Activated effector memory CD4-positive, alpha-beta T cell treated with anti-CD3 and anti-CD28 coated beads, Interleukin-2, amount 50 U/mL, for 16 hours (primary cell): ENCODE measurements at regions not wholly inside any gene's neighbourhood (a gene's known extent, or its start where the extent isn't known, plus 50 kb on each side); places are given as distances from the start of the nearest gene placed in this dataset.

Experiments
- DNase-seq: peaks from one replicate; pipeline ENCODE4 v3.0.0-alpha.2; 2020

DNA sequence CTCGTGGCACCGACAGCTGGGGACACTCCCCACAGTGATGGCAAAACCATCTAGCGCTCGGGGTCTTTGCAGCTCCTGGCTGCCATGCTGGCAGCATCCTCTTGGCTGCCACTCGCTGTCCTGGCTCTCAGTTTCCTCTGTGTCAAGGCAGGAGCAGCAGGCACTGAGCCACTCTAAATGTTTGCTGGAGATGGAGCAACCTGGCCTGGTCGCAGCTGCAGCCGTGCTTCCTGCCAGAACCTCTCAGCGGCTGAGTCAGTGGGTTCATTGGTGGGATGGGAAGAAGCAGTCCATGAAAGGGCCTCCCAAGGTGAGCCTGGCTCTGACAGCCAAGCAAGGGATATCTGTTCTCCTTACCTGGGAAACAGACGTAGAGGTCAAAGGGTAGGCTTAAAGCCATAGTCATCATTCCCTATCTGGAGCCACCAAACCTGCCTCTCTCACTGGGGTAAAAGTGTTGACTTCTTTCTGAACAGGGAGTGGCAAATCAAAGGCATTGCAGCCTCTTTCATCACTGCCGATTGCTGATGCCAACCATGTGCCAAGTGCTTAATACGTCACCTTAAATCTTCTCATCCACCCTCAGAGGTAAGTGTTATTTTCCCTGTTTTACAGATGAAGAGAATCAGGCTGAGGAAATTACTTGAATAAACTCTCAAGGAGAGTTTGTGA is 304.8 kb upstream of the ZNF462 start:
- no peak for DNase-seq

DNA sequence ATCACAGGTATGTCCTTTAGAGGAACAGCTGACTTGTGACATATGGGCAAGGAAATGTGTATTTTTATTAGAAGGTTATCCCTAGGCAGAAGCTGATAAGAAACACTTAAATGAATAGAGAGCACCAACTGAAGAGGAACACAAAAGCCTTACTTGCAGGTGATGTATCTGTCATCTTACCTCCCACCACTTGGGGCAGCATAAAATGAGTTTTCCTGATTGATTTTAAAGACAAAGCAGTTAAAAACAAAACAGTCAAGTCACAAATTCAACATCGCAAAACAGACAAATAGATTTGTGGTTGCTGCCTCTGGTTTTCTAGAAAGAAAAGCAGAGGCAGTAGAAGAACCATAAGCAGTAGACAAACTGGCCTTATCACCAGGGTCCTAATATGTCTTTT is 302.4 kb upstream of the ZNF462 start:
- no peak for DNase-seq

DNA sequence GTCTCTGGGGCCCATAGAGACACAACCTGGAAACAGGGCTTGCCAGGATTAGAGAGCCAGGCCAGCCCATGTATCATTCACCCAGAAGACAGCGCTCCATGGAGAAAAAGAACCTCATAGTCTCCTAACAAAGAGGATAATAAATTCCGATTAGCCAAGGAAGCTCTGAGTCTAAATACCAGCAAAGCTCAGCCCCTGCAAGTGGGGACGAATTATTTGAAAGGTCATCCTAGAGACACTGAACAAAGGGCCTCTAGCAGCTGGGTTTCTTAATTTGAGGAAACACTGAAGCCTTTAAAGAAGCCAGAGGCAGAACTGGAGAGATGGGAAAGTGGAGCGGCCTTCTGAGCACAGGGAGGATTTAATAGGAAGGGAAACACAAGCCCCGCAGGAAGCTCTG is 287.1 kb upstream of the ZNF462 start:
- no peak for DNase-seq

DNA sequence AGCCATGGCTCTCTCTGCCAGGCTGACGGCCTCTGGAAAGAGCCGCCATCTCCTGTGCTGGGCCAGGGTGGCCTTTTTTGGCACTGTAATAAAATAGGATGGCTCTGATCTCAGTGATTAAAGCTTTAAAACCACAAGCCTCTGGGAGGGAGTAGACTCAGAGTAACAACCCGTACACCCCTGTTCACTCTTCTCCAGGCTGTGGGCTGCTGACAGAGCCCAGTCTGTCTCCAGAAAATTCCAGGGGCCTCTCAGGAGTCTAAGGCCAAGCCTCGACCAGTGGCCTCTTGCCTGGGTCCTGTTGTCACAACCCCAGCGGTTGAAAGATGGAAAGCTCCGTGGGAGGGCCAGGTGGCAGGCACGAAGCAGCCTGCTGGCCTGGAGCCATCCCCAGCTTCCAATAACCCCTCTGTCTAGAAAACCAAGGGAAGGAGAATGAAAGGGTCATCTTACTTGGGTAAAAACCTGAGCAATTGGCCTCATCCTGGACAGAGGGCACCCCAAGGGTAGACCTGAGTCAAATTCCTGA is 286.7 kb upstream of the ZNF462 start:
- no peak for DNase-seq

DNA sequence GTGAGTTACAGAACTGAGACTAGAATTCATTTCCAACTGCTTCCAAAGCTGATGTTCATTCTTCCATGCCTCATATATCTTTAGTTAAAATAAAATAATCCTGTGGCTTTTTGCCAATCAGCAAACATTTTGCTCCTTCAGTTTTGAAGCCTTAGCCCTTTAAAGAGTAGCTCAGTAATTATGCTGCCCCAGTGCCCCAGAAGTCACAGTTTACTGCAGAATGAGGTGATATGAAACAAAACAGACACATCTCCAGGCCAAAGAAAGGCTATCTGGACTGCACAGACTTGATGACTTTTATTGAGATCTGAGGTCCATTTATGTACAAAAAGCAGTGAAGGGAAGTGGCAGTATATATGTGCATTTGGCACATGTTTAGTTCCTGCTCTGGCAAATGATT is 285.8 kb upstream of the ZNF462 start:
- no peak for DNase-seq

GRCh38 chr9:106580546-106580945 is 282.4 kb upstream of the ZNF462 start:
- DNase-seq = no peak

- no peak for DNase-seq
These were observed 281.0 kb upstream of the ZNF462 start for GRCh38 chr9:106581973-106582372.

DNA sequence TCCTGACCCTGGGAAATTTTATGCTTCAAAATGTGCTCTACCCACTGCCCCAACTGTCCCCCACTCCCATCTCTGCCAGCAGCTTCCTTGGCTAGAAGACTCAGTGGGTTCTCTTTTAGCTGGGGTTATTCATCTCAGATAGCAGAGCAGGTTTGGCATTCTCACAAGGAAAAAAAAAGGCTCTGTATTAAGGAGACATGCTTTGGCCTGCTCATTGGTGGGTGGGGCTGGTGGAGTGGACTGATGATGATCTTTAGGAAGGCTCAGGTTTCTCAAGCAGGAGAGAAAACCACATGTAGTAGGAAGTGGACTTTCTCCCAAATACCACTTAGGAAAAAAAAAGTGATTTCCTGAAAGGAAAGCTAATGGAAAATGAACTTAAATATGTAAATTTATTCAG is 279.2 kb upstream of the ZNF462 start:
- no peak for DNase-seq

DNA sequence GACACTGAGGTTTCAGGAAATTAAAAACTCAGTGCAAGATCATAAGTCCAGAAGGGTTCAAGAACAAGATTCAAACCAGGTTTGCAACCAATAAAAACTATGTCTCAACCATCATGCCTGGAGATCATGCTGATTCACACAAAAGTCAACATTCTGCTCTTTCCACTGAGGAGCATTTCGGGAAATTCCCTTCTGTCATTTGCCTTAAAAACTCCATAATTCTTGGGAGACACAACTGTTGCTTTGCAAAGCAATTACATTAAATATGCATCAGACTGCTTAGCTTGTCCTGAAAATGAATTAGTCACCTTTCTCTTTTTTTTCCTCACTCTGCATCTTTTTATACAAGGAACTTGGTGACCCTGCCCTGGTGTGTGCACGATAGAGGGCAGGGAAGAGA is 275.9 kb upstream of the ZNF462 start:
- no peak for DNase-seq

GRCh38 chr9:106588626-106589025 is 274.3 kb upstream of the ZNF462 start:
- no peak for DNase-seq

- DNase-seq = no peak
These were observed 272.0 kb upstream of the ZNF462 start for GRCh38 chr9:106590759-106591505.

- no peak for DNase-seq
These were observed 269.8 kb upstream of the ZNF462 start for GRCh38 chr9:106593201-106593600.

GRCh38 chr9:106596984-106597383 is 266.0 kb upstream of the ZNF462 start:
- no peak for DNase-seq

DNA sequence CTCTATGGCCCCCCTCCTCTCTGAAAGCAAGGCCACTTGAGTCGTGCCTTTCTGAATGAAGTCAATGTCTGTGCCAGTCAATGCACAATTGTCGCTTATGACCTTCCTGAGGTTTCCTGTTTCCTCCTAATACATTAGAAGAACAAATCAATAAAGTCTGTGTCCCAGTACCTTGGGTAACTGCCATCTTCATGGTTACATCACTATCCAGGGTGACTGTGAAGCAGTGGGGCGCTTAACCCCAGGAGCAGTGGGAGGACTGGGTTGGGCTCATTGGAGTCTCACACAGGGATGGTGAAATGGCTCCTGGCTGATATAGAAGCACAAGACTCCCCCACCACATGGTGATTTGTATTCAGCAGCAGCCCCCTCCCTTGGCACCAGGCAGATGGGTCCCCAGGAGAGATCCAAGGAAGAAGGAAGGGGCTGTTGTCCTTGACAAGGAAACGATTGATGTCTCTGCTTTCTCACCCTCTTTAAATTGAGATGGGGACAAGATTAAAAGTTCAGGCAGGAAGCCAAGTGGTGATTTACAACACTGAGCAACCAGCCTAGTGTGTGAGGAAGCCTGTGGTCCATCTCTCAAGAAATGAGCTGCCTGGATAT is 261.9 kb upstream of the ZNF462 start:
- no peak for DNase-seq

DNA sequence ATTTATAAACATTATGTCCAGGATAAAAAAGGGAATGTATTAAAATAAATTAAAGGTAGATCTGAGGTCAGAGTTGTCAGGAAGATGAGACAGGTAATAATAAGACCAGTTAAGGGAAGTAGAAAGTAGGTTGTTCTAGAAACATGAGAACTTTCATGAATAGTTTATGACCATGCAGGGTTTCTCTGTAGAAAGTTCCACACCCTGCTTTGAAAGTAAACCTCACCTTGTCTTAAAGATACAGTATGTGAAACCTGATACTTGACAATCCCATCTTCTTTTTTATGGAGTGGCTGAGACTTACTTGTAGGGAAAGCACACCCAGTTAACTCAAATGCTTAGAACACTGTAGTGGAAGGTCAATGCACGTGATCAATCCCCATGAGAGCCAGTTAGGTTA is 260.6 kb upstream of the ZNF462 start:
- no peak for DNase-seq

GRCh38 chr9:106613250-106613737 is 249.7 kb upstream of the ZNF462 start:
- DNase-seq = no peak

DNA sequence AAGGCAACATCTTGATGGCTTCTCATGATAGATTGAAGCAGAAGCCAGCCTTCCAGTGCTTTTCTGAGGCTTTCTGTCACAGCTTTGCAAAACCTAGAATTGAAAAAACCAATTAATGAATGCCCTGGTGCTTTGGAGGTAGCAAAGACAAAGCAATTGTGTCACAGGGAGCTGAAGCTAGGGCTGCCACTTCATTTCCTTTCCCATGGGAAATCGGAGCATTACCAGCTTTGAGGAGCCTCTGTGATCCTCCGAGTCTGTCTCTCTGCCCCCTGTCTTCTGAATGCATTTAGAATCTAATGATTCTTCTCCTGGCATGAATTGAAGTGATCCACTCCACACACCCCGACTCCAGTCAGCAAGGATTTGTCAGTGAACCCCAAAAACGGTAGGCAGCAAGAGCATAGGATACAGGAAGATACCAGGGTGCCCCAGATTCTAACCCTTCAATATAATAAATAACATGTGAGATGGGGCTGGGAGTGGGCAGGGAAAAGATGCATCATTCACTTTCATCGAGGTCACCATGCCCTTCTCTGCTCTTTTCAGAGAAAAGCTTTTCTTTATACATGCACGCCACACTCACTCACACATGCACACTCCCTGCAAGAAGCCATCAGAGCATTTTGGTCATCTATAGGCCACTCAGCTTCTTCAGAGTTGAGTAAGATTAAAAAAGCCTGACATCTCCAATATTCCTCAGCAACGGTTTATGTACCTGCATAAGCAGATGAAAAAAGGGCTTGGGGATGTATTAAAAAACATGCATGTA is 247.7 kb upstream of the ZNF462 start:
- DNase-seq = no peak

DNA sequence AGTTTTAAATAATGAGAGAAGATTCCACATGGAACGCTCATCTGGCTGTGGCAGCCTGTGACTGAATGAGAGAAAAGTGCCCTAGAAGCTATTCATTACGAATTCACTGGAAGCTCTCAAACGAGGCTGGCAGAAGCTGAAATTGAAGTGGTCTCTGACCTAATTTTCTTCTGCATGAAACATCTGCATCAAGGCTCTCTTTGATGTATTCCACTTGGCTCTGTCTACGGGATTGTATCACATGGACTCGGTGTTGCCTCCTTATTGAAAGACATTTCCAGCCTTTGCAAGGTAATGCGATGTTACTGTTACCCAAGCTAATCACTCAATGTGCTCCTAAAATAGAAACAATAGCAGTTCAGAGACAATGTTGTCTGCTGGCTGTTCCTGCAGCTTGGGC is 246.9 kb upstream of the ZNF462 start:
- no peak for DNase-seq

DNA sequence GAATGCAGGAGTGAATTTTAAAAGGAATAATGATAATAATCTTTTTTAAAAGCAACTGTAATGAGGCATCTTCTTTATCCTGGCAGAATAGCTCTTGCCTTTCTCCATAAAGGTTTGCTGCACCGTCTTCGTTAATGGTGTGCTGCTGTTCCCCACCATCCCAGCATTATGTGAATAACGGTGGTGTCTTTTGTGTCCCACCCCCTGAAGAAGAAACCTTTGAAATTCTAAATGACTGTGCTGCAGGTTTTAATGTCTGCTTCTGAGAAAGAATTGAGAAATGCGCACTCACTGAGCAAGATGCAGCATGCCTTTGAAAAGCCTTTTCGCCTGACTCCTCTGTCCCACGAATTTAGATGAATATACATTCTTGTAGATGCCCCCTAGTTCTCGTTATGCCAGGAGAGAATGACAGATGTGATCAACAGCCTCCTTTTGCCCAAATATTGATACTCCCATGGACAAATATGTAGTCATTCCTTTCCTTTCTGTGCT is 246.1 kb upstream of the ZNF462 start:
- DNase-seq = no peak

GRCh38 chr9:106619211-106619610 is 243.8 kb upstream of the ZNF462 start:
- no peak for DNase-seq

GRCh38 chr9:106620081-106620480 is 242.9 kb upstream of the ZNF462 start:
- no peak for DNase-seq

DNA sequence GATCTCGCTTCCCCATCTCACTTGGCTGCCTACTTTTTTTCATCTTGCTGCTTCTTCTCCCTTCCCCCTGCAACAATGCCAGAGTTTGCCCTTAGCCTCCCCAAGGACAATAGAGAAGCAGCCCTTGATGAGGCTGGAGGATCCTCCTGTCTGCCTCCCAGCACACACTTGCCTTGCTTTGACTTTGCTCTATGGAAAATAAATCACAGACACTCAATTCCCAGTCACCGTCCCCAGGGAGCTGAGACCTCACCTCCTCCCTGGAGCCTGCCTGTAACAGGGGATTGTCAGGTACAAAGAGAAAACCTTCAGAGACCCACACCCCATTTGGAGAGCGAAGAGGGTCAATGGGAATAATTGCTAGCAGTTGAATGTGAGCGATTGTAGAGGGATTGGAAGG is 242.1 kb upstream of the ZNF462 start:
- no peak for DNase-seq
